GM12878 (cell line): ENCODE measurements at regions not wholly inside any gene's neighbourhood (a gene's known extent, or its start where the extent isn't known, plus 50 kb on each side); places are given as distances from the start of the nearest gene placed in this dataset.

Source experiments
- ATAC-seq: fragments of 200-7000 bp; cut with Tn5 transposase; 3 replicates; pipeline ENCODE4 v1.9.1; 2020; ENCODE audit warnings: mild to moderate bottlenecking, moderate library complexity
- BruUV-seq: library from RNA; stranded (reverse); fragments of 400-500 nt; replicated peaks from 2 replicates; lab custom pipeline; 2021; lab: Mats Ljungman, UMichigan
- CTCF ChIA-PET: fragments of 300-600 bp; sonication (Branson Sonifier 250); formaldehyde crosslinking; extraction: SDS; loops from one replicate; lab custom pipeline; 2021; ENCODE audit warnings: inconsistent platforms; lab: Yijun Ruan, JAX
- POLR2A ChIA-PET: fragments of 350-600 bp; formaldehyde crosslinking; extraction: SDS; loops from one replicate; lab custom pipeline; 2021; ENCODE audit warnings: inconsistent platforms; lab: Charles Lee
- RAD21 ChIA-PET: fragments of 300-600 bp; sonication (Branson Sonifier 250); formaldehyde crosslinking; loops from one replicate; lab custom pipeline; 2023; ENCODE audit warnings: antibody characterized with exemption; ENCODE audit not compliant: unreplicated experiment; lab: Charles Lee
- SMC1A ChIA-PET: fragments of 300-600 bp; sonication (Branson Sonifier 250); formaldehyde crosslinking; loops from one replicate; lab custom pipeline; 2023; ENCODE audit not compliant: unreplicated experiment, uncharacterized antibody; lab: Charles Lee
- DNase-seq: peaks from one replicate; pipeline ENCODE4 v3.0.0-alpha.2; 2011; ENCODE audit warnings: low read depth, low spot score
- FAIRE-seq: peaks from 3 replicates; lab custom pipeline; 2011; peaks lifted over from hg19 to GRCh38; lab: Jason Lieb, UNC
- H2AFZ ChIP-seq: 2 replicates; pipeline ENCODE4 v1.6.0; 2011; ENCODE audit warnings: low read depth, low read length, control low read depth; ENCODE audit not compliant: control insufficient read depth
- H3K27ac ChIP-seq: 2 replicates; pipeline ENCODE4 v1.5.1; 2011; ENCODE audit warnings: control low read depth; ENCODE audit not compliant: control insufficient read depth, insufficient read depth
- H3K27me3 ChIP-seq, 2 experiments: replicated peaks in 1 of 2; 2 replicates each; pipeline versions ENCODE4 v1.6.0 to v1.6.1; 2011; ENCODE audit warnings: low read length in 1 of 2; ENCODE audit not compliant: control insufficient read depth in 2 of 2, insufficient read depth in 2 of 2
- H3K36me3 ChIP-seq, 2 experiments: 2 replicates each; pipeline ENCODE4 v1.5.1; 2011; ENCODE audit warnings: low read length in 1 of 2; ENCODE audit not compliant: control insufficient read depth in 2 of 2, insufficient read depth in 2 of 2
- H3K4me1 ChIP-seq: 2 replicates; pipeline ENCODE4 v1.6.1; 2011; ENCODE audit warnings: mild to moderate bottlenecking, low read length, moderate library complexity, mixed read lengths; ENCODE audit not compliant: control insufficient read depth, insufficient read depth
- H3K4me2 ChIP-seq: 2 replicates; pipeline ENCODE4 v1.6.0; 2011; ENCODE audit warnings: control low read depth; ENCODE audit not compliant: control insufficient read depth, insufficient read depth
- H3K4me3 ChIP-seq: fragments of 200-600 bp; sonication (generic); 2 replicates; pipeline ENCODE4 v1.5.1; 2016
- H3K79me2 ChIP-seq: 2 replicates; pipeline ENCODE4 v1.6.0; 2011; ENCODE audit warnings: low read length; ENCODE audit not compliant: control insufficient read depth, insufficient read depth
- H3K9ac ChIP-seq: 2 replicates; pipeline ENCODE4 v1.8.0; 2011; ENCODE audit warnings: low read length, control low read depth, mixed read lengths; ENCODE audit not compliant: control insufficient read depth, insufficient read depth
- H3K9me3 ChIP-seq: replicated peaks from 3 replicates; pipeline ENCODE4 v1.5.1; 2011; ENCODE audit warnings: mild to moderate bottlenecking, low read length; ENCODE audit not compliant: control insufficient read depth, insufficient read depth
- H4K20me1 ChIP-seq: 2 replicates; pipeline ENCODE4 v1.6.0; 2011; ENCODE audit not compliant: control insufficient read depth, insufficient read depth
- BCL11A ChIP-seq: IDR thresholded peaks from 2 replicates; pipeline ENCODE4 v1.6.1; 2011; ENCODE audit warnings: low read depth, low read length
- BHLHE40 ChIP-seq, 2 experiments: fragments of 450-650 bp in 1 of 2; IDR thresholded peaks; 2 replicates each; pipeline ENCODE4 v1.6.1; 2011 to 2017; ENCODE audit warnings: low read depth in 2 of 2, borderline replicate concordance in 1 of 2, improper control_type of control experiment in 1 of 2, low read length in 1 of 2, mild to moderate bottlenecking in 1 of 2
- POLR2AphosphoS5 ChIP-seq: IDR thresholded peaks from 2 replicates; pipeline ENCODE4 v1.6.1; 2011; ENCODE audit warnings: mild to moderate bottlenecking, low read length, inconsistent platforms
- SUPT20H ChIP-seq: IDR thresholded peaks from 2 replicates; pipeline ENCODE4 v1.6.1; 2011; ENCODE audit warnings: low read depth, mild to moderate bottlenecking, low read length, moderate library complexity, borderline replicate concordance; ENCODE audit not compliant: control insufficient read depth
- TAF1 ChIP-seq: IDR thresholded peaks from 2 replicates; pipeline ENCODE4 v1.6.1; 2011; ENCODE audit warnings: mild to moderate bottlenecking, low read depth, low read length, borderline replicate concordance
- ZNF384 ChIP-seq: IDR thresholded peaks from 2 replicates; pipeline ENCODE4 v1.6.1; 2012; ENCODE audit warnings: low read depth, mild to moderate bottlenecking, low read length, improper control_type of control experiment, borderline replicate concordance
- WGBS: methylation state at CpG from one replicate; pipeline ENCODE4 v1.1.6; 2016; ENCODE audit warnings: low lambda C conversion rate; ENCODE audit not compliant: insufficient replicate concordance, insufficient coverage; ENCODE audit errors: missing lambda C conversion rate; 5-methylcytosine and 5-hydroxymethylcytosine counted together
- in situ Hi-C: fragments of 300-500 bp; cut with MboI; formaldehyde crosslinking; loops from 9 replicates; pipeline ENCODE4 v1.14.3; 2018; ENCODE audit warnings: mixed read lengths
- intact Hi-C: fragments of 100-400 bp; cut with micrococcal nuclease; formaldehyde crosslinking; loops from one replicate; pipeline ENCODE4 v1.14.2; 2022; ENCODE audit not compliant: unreplicated experiment
- TF ChIP-seq, protein P1 (sequence below): IDR thresholded peaks from 2 replicates; pipeline ENCODE4 v1.6.1; 2011; ENCODE audit warnings: borderline replicate concordance, low read depth, mild to moderate bottlenecking, moderate library complexity, mixed read lengths, low read length; ENCODE audit not compliant: insufficient read depth; ENCODE audit errors: extremely low read length
- TF ChIP-seq, protein P2 (sequence below): fragments of 150-350 bp; IDR thresholded peaks from 2 replicates; pipeline ENCODE4 v1.6.1; 2014; ENCODE audit warnings: mild to moderate bottlenecking, low read depth, low read length
- TF ChIP-seq, protein P3 (sequence below): fragments of 450-650 bp; IDR thresholded peaks from 2 replicates; pipeline ENCODE4 v1.6.1; 2017; ENCODE audit warnings: low read depth, mild to moderate bottlenecking, moderate library complexity

DNA sequence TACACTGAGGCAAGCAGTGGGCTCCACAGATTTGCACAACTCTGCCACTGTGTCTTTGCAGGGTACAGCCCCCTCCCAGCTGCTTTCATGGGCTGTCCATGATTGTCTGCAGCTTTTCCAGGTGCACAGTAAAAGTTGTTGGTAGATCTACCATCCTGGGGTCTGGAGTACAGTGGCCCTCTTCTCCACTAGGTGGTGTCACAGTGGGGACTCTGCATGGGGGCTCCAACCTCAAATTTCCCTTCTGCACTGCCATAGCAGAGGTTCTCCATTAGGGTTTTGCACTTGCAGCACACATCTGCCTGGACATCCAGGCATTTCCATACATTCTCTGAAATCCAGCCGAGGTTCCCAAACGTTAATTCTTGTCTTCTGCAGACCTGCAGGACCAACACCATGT, 1002.3 kb downstream of the FAM133A start:
- ChIA-PET SMC1A (no interaction called here), CTCF (no interaction called here)
- in situ Hi-C loops, result no loop called here

DNA sequence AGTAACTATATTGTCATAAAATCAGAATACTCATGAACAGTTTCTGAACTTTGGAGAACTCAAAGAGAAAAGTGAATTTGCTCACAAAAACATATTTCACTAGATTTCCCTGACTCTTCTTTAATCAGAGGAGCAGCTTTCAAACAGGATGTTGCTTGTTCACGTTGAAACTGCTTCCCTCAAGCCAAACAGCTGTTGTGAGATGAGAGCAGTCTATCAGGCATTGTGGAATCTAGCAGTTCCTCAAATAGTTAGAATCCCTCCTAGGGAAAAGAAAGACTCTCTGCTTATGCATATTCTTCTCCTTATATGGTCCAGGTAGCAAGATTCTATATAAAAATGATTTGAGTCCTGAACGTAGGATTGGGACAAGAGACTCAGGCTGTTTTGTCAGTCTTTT, 1012.1 kb downstream of the FAM133A start:
- Histone ChIP-seq H3K9ac (no peak overlapping the region), H3K27me3 (no peaks in the 10 kb centered on the region), H4K20me1 (no peaks in the 10 kb centered on the region), H3K79me2 (no peaks in the 10 kb centered on the region), H2AFZ (no peak overlapping the region), H3K4me3 (no peak overlapping the region), H3K36me3 (no peaks in the 10 kb centered on the region), H3K27ac (no peak overlapping the region), H3K4me1 (no peaks in the 10 kb centered on the region), H3K4me2 (no peak overlapping the region), H3K9me3 (no peaks in the 10 kb centered on the region)
- ATAC-seq, result no peak
- DNase-seq, result no peak
- 0% methylated on average over 2 of the region's 2 CpGs for WGBS
- FAIRE-seq, result no peak
- ChIA-PET CTCF (no interaction called here), SMC1A (no interaction called here), POLR2A (no interaction called here), RAD21 (no interaction called here)
- intact Hi-C loops, result no loop called here
- BruUV-seq, result no TSS peak
- in situ Hi-C loops, result no loop called here
- TF ChIP-seq TAF1 (no peak), POLR2AphosphoS5 (no peak), ZNF384 (no peak), SUPT20H (no peak)
- TF ChIP-seq, protein P1, sequence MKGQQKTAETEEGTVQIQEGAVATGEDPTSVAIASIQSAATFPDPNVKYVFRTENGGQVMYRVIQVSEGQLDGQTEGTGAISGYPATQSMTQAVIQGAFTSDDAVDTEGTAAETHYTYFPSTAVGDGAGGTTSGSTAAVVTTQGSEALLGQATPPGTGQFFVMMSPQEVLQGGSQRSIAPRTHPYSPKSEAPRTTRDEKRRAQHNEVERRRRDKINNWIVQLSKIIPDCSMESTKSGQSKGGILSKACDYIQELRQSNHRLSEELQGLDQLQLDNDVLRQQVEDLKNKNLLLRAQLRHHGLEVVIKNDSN, result no peak
- TF ChIP-seq, protein P2, sequence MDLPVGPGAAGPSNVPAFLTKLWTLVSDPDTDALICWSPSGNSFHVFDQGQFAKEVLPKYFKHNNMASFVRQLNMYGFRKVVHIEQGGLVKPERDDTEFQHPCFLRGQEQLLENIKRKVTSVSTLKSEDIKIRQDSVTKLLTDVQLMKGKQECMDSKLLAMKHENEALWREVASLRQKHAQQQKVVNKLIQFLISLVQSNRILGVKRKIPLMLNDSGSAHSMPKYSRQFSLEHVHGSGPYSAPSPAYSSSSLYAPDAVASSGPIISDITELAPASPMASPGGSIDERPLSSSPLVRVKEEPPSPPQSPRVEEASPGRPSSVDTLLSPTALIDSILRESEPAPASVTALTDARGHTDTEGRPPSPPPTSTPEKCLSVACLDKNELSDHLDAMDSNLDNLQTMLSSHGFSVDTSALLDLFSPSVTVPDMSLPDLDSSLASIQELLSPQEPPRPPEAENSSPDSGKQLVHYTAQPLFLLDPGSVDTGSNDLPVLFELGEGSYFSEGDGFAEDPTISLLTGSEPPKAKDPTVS, result no peak
- TF ChIP-seq, protein P3, sequence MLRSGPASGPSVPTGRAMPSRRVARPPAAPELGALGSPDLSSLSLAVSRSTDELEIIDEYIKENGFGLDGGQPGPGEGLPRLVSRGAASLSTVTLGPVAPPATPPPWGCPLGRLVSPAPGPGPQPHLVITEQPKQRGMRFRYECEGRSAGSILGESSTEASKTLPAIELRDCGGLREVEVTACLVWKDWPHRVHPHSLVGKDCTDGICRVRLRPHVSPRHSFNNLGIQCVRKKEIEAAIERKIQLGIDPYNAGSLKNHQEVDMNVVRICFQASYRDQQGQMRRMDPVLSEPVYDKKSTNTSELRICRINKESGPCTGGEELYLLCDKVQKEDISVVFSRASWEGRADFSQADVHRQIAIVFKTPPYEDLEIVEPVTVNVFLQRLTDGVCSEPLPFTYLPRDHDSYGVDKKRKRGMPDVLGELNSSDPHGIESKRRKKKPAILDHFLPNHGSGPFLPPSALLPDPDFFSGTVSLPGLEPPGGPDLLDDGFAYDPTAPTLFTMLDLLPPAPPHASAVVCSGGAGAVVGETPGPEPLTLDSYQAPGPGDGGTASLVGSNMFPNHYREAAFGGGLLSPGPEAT, result no peak

More for the DNA sequence above, 1002.3 kb downstream of the FAM133A start:
- 19% methylated on average over 2 of the region's 2 CpGs for WGBS
- H2AFZ ChIP-seq, result no peak overlapping the region
- intact Hi-C loops, result no loop called here
- FAIRE-seq (no peak), DNase-seq (no peak), ATAC-seq (no peak)
- H3K4me2 ChIP-seq, result no peak overlapping the region
- no peak overlapping the region for H3K27ac ChIP-seq
- TF ChIP-seq BCL11A (no peak), BHLHE40 (IDR thresholded peaks at IDR 0.05; ENCODE audit: borderline replicate concordance in 1 of 2, low read depth in 2 of 2, low read length in 1 of 2) (no peak)
- TF ChIP-seq, protein P2, result no peak
- RAD21 ChIA-PET, result no interaction called here
- H4K20me1 ChIP-seq, result no peaks in the 10 kb centered on the region
- H3K4me1 ChIP-seq, result no peaks in the 10 kb centered on the region
- H3K27me3 ChIP-seq, result no peaks in the 10 kb centered on the region
- H3K36me3 ChIP-seq, result no peaks in the 10 kb centered on the region
- POLR2A ChIA-PET, result no interaction called here
- no peaks in the 10 kb centered on the region for H3K9me3 ChIP-seq
- no peak overlapping the region for H3K9ac ChIP-seq
- no TSS peak for BruUV-seq
- H3K79me2 ChIP-seq, result no peaks in the 10 kb centered on the region
- no peak overlapping the region for H3K4me3 ChIP-seq
